Suprapubic skin (tissue), 3 donors: ENCODE measurements at regions not wholly inside any gene's neighbourhood (a gene's known extent, or its start where the extent isn't known, plus 50 kb on each side); places are given as distances from the start of the nearest gene placed in this dataset.

Experiments
- CTCF ChIP-seq, 2 donors: fragments of 200-600 bp in 1 of 2; fragments of 450-650 bp in 1 of 2; sonication (generic) in 1 of 2; IDR thresholded peaks; one replicate each; pipeline ENCODE4 v1.5.1; 2016 to 2019; ENCODE audit warnings: antibody characterized with exemption in 2 of 2, mild to moderate bottlenecking in 1 of 2, moderate library complexity in 1 of 2
- POLR2AphosphoS5 ChIP-seq, 3 donors: sonication (generic); formaldehyde crosslinking; IDR thresholded peaks; one replicate each; pipeline ENCODE4 v1.6.1; 2017; ENCODE audit warnings: antibody characterized with exemption in 3 of 3

DNA sequence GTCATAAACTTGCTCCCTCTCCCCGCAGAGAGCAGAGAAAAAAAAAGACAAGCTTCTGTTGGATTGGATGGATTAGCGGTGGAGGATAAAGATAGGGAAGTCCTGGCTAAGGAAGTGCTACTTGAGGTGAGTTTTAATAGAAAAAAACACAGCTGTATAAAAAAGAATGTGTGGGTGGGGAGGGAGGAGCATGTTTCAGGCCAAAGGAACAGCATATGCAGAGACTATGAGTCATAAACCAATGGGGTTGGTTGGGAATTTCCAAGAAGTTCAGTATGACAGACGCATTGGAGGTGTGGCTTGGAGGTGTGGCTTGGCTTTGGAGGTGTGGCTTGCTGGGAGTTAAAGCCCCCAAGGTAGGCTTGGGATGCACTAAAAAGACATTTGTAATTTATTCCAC is 103.0 kb upstream of the LSM8 start:
- TF ChIP-seq CTCF (IDR thresholded peaks at IDR 0.05) (no peak), POLR2AphosphoS5 (IDR thresholded peaks at IDR 0.05) (no peak)
